Lower leg skin (tissue), 3 donors: ENCODE measurements at regions not wholly inside any gene's neighbourhood (a gene's known extent, or its start where the extent isn't known, plus 50 kb on each side); places are given as distances from the start of the nearest gene placed in this dataset.

Experiments used
- CTCF ChIP-seq, 3 donors: fragments of 450-650 bp; IDR thresholded peaks; one replicate each; pipeline ENCODE4 v1.5.1; 2016; ENCODE audit warnings: antibody characterized with exemption in 3 of 3, mild to moderate bottlenecking in 3 of 3, moderate library complexity in 2 of 3
- POLR2A ChIP-seq, 2 donors: fragments of 450-650 bp; IDR thresholded peaks; one replicate each; pipeline ENCODE4 v1.6.1; 2016 to 2017; ENCODE audit warnings: antibody characterized with exemption in 2 of 2, mild to moderate bottlenecking in 1 of 2, moderate library complexity in 1 of 2

- TF ChIP-seq CTCF (IDR thresholded peaks at IDR 0.05) (no peak), POLR2A (IDR thresholded peaks at IDR 0.05) (no peak)
These were observed 478.8 kb upstream of the MAGEB18 start for GRCh38 chrX:25659317-25659716.
